ENCODE measurements at regions not wholly inside any gene's neighbourhood (a gene's known extent, or its start where the extent isn't known, plus 50 kb on each side); places are given as distances from the start of the nearest gene placed in this dataset.

- DNase-seq (ENCODE audit: low spot score in 2 of 2): no peak
- no peaks in the 10 kb centered on the region for H3K9me3 ChIP-seq
- H3K36me3 ChIP-seq: no peaks in the 10 kb centered on the region
- no peaks in the 10 kb centered on the region for H3K4me1 ChIP-seq
- no peaks in the 10 kb centered on the region for H3K27me3 ChIP-seq
- peak overlapping the region in 1 of 2 donors; percentile 40 for H3K27ac ChIP-seq
- TF ChIP-seq, protein P1, sequence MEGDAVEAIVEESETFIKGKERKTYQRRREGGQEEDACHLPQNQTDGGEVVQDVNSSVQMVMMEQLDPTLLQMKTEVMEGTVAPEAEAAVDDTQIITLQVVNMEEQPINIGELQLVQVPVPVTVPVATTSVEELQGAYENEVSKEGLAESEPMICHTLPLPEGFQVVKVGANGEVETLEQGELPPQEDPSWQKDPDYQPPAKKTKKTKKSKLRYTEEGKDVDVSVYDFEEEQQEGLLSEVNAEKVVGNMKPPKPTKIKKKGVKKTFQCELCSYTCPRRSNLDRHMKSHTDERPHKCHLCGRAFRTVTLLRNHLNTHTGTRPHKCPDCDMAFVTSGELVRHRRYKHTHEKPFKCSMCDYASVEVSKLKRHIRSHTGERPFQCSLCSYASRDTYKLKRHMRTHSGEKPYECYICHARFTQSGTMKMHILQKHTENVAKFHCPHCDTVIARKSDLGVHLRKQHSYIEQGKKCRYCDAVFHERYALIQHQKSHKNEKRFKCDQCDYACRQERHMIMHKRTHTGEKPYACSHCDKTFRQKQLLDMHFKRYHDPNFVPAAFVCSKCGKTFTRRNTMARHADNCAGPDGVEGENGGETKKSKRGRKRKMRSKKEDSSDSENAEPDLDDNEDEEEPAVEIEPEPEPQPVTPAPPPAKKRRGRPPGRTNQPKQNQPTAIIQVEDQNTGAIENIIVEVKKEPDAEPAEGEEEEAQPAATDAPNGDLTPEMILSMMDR (IDR thresholded peaks at IDR 0.05): no peak
- no peak for TF ChIP-seq POLR2A (IDR thresholded peaks at IDR 0.05)
- no peak for TF ChIP-seq POLR2AphosphoS5 (IDR thresholded peaks at IDR 0.05)
- H3K4me3 ChIP-seq: peak overlapping the region in 1 of 3 donors; percentile 20
- intact Hi-C loops (cut with DNase I; ENCODE audit: low total_unique reads): no loop called here
Measured at GRCh38 chr15:93862791-93863190, 368.6 kb upstream of the MCTP2 start.

GRCh38 chr15:93861956-93862741 lies 369.2 kb upstream of the MCTP2 start:
- DNase-seq (ENCODE audit: low spot score in 2 of 2): no peak
- no peaks in the 10 kb centered on the region for H3K27me3 ChIP-seq
- H3K4me1 ChIP-seq: no peaks in the 10 kb centered on the region
- H3K27ac ChIP-seq: peak overlapping the region in 1 of 2 donors; percentile 22
- no peaks in the 10 kb centered on the region for H3K36me3 ChIP-seq
- TF ChIP-seq, protein P1 (IDR thresholded peaks at IDR 0.05): no peak
- intact Hi-C loops (cut with DNase I; ENCODE audit: low total_unique reads): no loop called here
- no peak overlapping the region for H3K4me3 ChIP-seq
- H3K9me3 ChIP-seq: no peaks in the 10 kb centered on the region

- no peaks in the 10 kb centered on the region for H3K4me1 ChIP-seq
- no peak overlapping the region for H3K27ac ChIP-seq
- DNase-seq (ENCODE audit: low spot score in 2 of 2): no peak
- H3K36me3 ChIP-seq: no peaks in the 10 kb centered on the region
- no peaks in the 10 kb centered on the region for H3K9me3 ChIP-seq
- intact Hi-C loops (cut with DNase I; ENCODE audit: low total_unique reads): no loop called here
- H3K4me3 ChIP-seq: no peak overlapping the region
- no peaks in the 10 kb centered on the region for H3K27me3 ChIP-seq
- TF ChIP-seq POLR2AphosphoS5 (IDR thresholded peaks at IDR 0.05): peak in 1 of 3 donors; percentile 48
- TF ChIP-seq, protein P1 (IDR thresholded peaks at IDR 0.05): no peak
Measured at GRCh38 chr15:93861413-93861812, 369.9 kb upstream of the MCTP2 start.

- Histone ChIP-seq H3K9me3 (no peaks in the 10 kb centered on the region), H3K36me3 (no peaks in the 10 kb centered on the region), H3K4me1 (no peaks in the 10 kb centered on the region), H3K27me3 (no peaks in the 10 kb centered on the region), H3K4me3 (no peak overlapping the region), H3K27ac (no peak overlapping the region)
- DNase-seq (ENCODE audit: low spot score in 2 of 2): no peak
- TF ChIP-seq POLR2A (IDR thresholded peaks at IDR 0.05): no peak
- TF ChIP-seq, protein P1 (IDR thresholded peaks at IDR 0.05): no peak
- TF ChIP-seq POLR2AphosphoS5 (IDR thresholded peaks at IDR 0.05): no peak
- intact Hi-C loops (cut with DNase I; ENCODE audit: low total_unique reads): no loop called here
Measured at GRCh38 chr15:93860701-93861100, 370.7 kb upstream of the MCTP2 start.

DNA sequence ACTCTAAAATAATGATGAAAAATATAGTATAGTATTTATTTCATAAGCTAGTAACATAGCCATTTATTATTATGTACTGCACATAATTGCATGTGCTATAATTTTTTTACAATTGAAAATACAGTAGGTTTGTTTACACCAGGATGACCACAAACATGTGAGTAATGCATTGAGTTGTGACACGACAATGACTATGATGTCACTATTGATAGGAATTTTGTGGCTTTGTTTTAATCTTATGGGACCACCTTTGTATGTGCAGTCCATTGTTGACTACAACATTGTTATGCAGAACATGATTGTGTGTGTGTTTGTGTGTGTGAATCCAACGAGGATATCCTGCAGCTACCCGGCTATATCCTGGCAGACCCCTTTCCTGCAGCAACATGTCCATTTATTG lies 372.2 kb upstream of the MCTP2 start:
- Histone ChIP-seq H3K27ac (no peak overlapping the region), H3K4me3 (no peak overlapping the region), H3K9me3 (no peaks in the 10 kb centered on the region), H3K4me1 (no peaks in the 10 kb centered on the region), H3K36me3 (no peaks in the 10 kb centered on the region), H3K27me3 (no peaks in the 10 kb centered on the region)
- no peak for DNase-seq (ENCODE audit: low spot score in 2 of 2)
- no peak for TF ChIP-seq POLR2A (IDR thresholded peaks at IDR 0.05)
- no peak for TF ChIP-seq POLR2AphosphoS5 (IDR thresholded peaks at IDR 0.05)
- TF ChIP-seq, protein P1 (IDR thresholded peaks at IDR 0.05): no peak
- intact Hi-C loops (cut with DNase I; ENCODE audit: low total_unique reads): no loop called here
